PC-9 (cell line): ENCODE measurements at regions not wholly inside any gene's neighbourhood (a gene's known extent, or its start where the extent isn't known, plus 50 kb on each side); places are given as distances from the start of the nearest gene placed in this dataset.

Source experiments
- CTCF ChIP-seq: fragments of 200-600 bp; sonication (generic); conservative IDR thresholded peaks from 2 replicates; pipeline ENCODE4 v1.6.1; 2017; ENCODE audit warnings: mixed run types, antibody characterized with exemption, mild to moderate bottlenecking, moderate library complexity
- EZH2 ChIP-seq: fragments of 200-600 bp; sonication (generic); IDR thresholded peaks from 2 replicates; pipeline ENCODE4 v1.8.0; 2017; ENCODE audit warnings: antibody characterized with exemption, low read depth

- no peak for TF ChIP-seq CTCF
- TF ChIP-seq EZH2, result no peak
Measured at GRCh38 chr5:68946728-68947127, 147.1 kb upstream of the SLC30A5 start.
